HPDE6-E6E7 (cell line): ENCODE measurements at regions not wholly inside any gene's neighbourhood (a gene's known extent, or its start where the extent isn't known, plus 50 kb on each side); places are given as distances from the start of the nearest gene placed in this dataset.

Experiments
- DNase-seq: peaks from one replicate; pipeline ENCODE4 v3.0.0; 2011; ENCODE audit warnings: missing footprints; ENCODE audit errors: extremely low spot score

DNA sequence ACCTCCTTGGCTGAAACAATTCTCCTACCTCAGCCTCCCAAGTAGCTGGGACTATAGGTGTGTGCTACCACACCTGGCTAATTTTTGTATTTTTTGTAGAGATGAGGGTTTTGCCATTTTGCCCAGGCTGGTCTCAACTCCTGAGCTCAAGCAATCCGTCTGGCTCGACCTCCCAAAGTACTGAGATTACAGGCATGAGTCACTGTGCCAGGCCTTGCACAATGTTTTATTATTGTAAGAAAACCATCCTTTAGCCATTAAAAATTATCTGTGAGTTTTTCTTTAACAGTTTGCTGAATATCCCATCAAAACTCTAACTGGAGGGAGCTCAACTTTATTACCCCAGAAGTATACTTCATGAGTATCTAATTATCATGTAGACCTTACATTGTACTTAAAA lies 900.3 kb downstream of the PCDH7 start:
- DNase-seq, result no peak

DNA sequence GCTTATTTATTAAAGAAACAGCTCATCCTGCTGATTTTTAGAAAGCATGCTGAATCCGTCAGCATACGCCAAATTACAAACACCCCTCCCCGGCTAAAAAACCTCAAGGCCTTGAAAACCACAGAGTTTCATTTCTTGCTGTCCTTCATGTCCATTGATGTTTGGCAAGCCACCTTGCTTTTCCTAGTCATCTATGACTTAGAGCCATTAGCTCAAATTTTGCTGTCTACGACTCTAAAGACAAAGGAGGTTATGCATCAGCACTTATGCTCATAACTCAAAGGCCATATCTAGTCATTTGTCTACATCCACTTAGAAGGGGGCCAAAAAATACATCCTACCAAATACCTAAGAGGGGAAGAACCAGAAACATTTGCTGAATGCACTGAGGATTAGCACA lies 925.1 kb downstream of the PCDH7 start:
- no peak for DNase-seq

DNA sequence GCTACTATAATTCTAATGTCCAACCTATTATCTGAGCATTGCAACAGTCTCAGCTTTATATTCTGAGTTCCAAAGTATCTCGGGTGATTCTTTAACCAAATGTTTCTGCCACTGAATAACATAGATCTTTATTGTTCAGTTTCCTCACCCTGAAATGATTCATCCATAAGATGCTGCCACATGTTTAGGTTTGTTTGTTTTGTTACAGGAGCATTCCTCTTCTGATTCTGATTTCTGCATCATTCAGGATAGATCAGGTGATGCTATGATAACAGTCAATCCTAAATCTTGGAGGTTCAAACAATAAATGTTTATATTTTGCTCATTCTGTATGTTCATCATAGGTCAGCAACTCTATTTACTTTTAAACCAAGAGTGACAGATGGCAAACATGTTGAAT lies 927.6 kb downstream of the PCDH7 start:
- no peak for DNase-seq

DNA sequence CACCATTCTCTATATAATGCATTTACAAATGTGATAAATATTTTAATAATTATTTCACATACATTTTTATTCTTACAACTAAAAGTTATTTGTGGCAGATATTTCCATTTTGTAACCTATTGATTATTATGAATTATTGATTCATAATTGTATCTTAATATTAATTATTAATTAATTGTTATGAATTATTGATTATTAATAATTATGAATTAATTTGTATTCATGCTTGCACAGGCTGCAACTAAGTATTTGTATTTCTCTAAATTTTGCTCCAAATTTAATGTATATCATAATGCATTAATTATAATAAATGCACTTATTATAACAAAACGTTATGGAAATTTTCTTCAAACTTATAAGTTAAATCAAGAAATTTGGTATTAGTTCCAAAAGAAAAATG lies 929.7 kb downstream of the PCDH7 start:
- no peak for DNase-seq

DNA sequence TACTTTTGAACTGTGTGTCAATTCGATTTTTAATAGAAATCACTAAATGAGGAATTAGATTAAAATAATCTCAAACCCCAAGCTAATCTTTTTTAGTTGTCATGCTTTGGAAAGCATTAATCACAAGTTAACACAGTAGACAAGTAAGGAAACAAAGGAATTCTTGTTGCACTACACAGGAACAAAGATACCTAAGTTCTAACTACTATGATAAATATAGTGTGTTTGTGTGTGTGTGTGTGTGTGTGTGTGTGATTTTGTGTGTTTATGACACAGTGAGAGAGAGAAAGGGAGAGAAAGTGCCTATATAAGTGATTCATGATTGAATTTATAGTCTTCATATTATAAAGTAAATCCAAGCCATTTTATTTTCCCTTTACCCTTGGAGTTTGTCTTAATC lies 931.4 kb downstream of the PCDH7 start:
- no peak for DNase-seq

DNA sequence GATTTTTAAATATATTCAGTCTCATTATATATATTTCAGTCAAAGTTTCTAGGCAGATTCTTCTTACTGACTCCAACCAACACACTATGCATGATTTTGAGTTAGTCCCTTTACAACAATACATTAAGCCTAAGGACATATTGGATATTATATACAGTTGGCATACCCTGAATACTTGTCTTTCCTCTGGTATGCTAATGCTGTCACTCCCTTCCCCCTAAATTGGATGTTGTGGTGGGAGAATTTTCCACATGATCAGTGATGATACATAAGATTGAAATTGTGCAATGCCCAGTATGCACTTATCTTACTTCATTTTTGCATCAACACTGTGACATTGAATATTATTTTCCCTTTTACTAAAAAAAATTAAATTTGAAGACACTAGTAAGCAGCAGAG lies 935.2 kb downstream of the PCDH7 start:
- no peak for DNase-seq

DNA sequence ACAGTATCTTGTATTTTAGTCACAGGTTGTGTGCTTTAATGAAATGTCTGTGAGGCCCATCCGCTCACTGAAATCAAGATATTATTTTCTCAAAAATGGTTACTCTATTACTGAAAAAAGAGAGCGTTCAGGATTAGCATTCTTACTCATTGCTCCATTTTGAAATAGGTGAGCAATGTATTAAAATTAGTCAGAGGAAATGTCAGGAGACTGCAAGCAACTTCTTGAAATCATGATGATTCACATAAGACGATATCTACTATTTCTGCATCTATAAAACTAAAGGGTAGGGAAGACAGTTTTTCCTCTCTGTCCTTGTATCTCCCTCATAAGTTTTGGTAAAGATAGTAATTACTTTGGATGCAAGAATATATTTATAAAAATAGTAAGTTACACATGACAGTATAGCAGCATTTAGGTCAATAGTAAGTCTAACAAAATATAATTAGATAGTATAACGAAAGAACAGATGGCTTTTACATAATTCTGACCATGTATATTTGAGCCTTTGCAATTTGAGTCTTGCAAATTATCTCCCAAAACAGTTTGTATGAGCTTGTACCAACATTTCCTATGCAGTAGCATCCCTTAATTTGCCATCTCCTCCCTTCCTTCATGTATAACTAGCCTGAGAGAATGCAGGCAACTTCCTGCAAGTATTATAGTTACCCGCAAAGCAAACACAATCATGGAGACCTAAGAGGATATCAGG lies 937.8 kb downstream of the PCDH7 start:
- peak; percentile 27 for DNase-seq

DNA sequence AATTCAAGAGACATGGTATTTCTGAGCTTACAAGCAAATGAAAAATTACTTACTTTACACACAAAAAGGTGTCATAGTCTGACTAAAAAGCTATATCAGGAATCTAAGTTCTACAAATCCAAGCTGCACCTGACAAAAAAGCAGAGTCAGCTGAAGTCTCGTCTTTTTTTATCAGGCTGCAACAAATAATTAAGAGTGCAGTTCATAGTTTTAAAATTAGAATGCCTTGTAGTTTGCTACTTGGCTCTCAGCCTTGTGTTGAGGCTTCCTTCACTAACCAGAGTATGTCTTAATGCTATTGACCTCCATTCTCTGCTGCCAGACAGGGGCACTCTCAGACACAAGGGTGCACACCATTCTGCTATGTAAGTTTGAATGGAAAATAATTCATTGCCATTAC lies 940.7 kb downstream of the PCDH7 start:
- no peak for DNase-seq

DNA sequence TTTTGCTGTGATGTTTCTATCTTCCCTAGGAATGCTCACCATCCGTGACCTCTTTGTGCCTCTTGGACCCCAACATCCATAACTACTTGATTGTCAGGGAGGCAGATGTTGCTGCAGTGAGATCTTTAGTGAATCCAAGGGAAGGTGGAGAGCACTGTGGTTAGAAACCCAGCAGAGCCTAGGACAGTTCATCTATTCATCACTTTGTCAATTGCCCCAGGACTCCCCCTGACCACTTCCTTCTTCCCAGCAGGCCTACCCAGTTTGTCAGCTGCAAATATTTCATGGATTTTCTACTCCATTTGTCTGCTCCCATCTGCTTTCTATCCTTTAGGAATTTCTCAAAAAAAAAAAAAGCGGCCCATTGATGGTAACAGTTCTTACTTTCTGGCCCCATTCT lies 942.8 kb downstream of the PCDH7 start:
- no peak for DNase-seq

DNA sequence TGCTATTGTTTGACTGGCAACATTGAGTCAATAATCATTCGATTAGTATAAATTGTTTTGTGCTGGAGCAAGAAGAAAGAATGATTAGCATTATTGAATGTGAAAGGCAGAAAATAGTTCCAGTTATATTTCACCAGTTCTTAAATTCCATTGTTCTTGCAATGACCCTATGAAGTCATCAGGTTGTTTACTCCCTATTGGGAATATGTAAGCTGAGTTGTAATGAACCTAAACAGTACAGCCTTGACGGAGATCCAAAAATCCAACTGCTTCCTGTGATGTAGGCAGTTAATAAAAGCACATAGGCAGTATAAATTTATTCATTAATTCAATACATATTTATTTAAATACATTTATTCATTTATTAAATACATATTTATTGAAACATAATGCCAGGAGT lies 947.5 kb downstream of the PCDH7 start:
- DNase-seq, result no peak

DNA sequence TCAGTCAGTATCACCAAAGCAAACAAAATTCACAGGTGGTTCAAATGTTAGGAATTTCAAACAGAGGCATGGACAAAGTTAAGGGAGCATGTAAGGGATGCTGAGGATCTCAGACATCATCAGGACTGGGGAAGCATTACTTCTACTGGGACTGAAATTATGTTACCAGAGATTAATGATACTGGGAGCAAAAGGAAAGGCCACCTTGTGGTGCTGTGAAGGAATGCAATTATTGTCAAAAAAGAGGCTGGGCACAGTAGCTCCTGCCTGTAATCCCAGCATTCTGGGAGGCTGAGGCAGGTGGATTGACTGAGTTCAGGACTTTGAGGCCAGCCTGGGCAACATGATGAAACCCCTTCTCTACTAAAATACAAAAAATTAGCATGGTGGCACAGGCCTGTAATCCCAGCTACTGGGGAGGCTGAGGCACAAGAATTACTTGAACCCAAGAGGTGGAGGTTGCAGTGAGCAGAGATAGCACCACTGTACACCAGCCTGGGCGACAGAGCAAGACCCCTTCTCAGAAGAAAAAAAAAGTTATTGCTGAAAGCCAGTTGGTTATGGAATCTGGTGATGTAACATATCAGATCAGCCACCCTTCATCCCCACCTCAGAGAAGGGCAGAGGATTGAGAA lies 954.3 kb downstream of the PCDH7 start:
- peak; percentile 13 for DNase-seq

DNA sequence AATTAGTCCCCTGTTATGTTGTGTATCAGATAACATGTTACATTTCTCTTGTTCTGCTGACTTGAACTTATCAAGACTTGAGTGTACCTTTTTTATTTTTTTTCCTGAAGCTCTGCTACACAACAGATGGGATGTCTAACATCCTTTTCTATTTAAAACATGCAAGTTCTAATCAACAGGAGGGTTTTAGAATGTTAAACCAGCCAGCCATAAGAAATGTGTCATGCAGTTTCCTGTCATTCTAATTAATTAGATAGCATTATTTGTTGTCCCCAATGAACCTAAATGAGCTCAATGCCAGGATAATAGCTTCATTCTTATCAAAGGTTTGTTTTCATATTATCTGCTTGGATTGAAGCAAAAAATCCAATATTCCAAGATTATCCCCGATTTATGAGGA lies 958.2 kb downstream of the PCDH7 start:
- no peak for DNase-seq

DNA sequence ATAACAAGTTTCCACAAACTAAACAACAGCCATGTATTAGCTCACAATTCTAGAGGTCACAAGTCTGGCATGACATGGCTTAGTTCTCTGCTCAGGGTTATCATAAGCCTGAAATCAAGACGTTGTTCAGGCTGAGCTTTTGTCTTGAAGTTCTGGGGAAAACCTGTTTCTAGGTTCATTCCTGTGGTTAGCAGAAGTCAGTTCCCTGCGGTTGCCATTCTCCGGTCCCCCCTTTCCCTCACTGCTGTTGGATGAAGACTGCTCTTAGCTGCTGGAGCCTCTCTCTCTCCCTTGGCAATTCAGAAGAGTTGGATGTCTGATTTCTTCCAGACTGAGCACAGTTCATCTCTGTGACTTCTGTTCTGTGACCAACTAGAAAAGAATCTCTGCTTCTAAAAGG lies 962.6 kb downstream of the PCDH7 start:
- DNase-seq, result no peak

DNA sequence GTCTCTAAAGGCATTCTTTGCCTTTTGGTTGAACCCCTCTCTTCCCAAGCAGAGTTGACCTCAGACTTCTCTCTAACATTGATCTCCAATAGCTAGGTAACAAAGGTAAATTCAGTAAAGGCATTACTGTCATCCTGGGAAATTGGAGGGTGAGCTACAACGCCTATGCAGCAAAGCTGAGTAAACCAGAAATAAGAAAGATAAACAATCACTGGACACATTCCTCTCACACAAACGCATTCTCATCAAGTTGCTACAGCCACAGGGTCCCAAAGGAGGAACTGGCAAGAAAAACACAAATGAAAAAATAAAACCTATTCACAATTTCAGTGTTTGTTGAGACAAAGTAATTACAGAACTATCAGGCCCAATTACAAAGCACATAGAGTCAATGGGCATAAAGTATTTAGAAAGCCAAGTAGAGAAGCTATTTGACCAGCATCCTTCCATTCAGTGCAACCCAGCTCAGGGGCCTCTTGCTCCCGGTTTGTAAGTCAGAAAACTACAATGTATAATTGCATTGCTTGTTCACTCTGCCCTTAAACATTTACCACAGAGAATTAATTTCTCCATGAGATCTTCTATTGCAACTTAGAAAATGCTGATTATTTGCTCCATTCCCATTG lies 967.7 kb downstream of the PCDH7 start:
- DNase-seq, result no peak

DNA sequence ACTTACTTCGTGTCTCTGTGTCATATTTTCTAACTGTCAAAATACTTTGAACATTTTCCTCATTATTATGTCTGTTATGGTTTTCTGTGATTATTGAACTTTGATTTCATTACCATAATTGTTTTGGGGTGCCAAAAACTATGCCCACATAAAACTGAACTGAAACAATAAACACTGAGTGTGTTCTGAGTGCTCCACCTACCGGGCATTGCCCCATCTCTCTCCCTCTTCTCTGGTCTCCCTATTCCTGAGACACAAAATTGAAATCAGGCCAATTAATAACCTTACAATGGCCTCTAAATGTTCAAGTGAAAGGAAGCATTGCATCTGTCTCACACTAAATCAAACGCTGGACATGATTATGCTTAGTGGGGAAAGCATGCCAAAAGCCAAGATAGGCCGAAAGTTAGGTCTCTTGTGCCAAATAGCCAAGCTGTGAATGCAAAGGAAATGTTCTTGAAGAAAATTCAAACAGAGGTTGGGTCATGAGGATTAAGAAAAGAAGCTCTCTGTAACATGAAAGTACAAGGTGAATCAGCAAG lies 972.3 kb downstream of the PCDH7 start:
- DNase-seq, result no peak

DNA sequence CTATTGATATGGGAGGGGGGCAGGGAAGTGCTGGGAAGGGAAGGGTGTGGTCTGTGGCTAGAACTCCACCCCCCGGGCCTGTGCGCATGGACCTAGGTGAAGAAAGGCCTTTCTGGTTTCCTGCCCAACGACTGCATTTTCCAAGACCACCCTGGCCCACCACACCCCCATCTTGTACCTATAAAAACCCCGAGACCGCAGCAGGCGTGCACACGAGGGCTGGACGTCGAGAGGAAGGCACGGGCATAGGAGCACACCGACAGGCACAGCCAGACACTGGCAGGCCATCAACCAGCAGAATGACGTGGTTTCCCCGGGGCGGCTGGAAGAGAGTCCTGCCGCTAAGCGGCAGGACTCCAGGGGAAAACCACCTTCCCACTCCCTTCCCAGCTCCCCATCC lies 981.1 kb downstream of the PCDH7 start:
- no peak for DNase-seq

DNA sequence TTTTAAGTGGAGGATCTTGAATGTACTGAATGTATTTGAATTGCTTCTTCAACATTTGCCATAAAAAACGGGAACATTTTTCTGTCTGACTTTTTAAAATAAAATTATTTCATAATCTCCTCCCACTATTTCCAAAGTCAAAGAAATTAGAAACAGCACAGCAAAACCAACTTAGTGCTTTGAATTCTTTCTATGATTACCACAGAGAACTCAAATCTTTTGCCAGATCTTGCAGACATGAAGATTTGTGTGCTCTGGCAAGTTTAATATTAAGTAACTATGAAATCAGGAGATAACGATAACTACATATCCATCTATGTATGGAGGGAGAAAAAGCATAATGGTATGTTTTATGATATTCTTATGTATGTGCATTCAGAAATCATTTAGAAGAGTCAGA lies 982.2 kb downstream of the PCDH7 start:
- no peak for DNase-seq

DNA sequence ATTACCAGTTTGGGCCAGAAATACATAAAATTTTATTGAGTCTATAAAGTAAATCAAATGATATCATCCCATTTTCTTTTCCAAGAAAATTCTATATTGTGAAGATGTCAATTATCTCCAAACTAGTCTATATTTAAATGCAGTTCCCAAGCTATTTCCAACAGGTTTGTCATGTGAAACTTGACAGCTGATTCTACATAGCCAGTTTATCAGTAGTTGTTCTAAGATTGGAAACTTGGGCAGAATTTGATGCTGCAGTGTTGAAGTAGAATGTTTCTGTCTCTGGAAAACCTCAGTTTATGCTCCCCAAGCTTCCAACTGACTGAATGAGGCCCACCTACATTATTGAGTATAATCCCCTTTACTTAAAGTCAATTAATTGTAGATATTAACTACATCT lies 994.1 kb downstream of the PCDH7 start:
- no peak for DNase-seq

DNA sequence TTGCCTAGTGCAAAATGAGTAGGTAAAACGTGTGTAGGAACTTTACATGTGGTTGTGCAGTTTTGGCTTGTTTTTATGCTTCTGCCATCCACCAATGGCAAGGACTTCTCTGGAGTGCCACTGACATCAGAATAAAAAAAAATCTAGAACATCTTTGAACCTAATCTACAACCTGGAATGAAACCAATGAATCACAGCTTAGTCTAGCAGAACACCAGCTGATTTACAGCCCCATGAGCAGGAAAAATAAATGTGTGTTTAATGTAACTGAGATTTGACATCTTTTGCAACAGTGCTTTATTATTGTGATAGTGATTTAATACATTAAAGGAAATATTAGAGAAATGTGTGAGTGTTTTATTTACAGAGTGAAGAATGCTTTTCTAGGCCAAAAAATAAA lies 995.1 kb downstream of the PCDH7 start:
- no peak for DNase-seq

DNA sequence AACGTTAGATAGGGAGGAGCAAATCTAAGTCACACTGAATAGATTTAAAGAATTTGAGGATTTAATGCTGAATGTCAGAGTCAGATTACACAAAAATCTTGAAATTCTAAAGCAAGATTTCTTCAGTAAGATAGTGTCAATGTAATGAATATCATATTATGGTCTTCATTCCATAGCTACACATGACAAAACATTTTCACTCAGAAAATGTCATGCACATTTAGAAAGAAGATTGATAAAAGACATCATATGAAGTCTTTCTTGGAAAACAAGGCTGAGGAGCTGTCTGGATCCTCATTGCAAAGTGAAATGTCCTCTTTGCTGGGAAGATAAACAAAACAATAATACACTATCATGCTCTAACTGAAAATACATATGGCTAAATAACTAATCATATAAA lies 1006.9 kb downstream of the PCDH7 start:
- no peak for DNase-seq

DNA sequence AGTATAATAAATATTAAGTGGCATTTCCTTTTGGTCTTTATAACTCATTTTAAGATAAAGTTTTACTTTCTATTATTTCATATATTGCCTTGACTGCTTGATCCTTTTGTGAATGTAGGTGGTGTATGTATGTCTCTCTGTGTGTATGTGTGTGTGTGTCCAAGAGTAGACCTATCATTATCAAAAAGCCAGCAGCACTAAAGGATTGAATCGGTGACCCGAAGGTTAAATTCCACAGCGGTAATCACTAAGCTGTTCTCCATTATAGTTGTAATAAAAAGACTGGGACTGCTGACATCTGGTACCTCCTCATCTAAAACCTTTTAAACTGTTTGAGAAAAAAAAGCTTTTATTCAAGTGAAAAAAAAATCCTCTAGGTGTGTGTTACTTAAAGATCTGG lies 1014.8 kb downstream of the PCDH7 start:
- DNase-seq, result no peak

DNA sequence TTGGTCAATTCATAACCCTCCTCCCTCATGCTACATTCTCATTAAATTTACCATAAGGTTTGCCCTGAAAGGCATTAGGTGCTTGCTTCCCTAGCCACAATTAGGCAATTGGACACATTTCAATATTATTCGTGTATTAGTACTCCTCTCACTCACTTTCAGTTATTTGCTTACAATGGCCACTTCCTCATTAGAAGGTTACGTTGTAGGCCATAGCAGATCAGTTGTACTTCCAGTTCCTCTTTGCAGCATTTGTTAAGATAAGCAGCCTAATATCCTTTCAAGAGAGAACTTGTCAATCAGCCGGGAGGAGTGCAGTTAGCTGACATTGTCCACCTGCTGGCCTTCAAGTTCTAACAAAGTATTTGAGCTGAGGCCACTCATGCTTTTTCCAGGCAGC lies 1017.2 kb downstream of the PCDH7 start:
- no peak for DNase-seq

DNA sequence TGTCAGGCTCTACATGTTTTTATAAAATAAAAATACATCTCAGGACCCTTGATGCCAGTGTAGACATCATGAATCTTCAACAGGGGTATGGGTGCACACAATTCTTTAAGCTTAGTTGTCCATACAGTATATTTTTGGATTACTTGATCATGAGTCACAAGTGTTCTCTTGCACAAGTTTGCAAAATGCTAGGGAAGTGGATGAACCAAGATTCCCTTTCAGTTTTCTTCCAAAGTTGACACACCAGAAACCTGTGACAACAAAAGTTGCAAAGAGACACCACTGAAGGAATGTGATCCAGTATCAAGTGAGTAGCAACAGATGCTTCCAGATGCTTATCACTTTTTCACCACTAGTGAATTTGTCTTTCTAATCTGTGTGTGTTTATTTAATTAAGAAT lies 1021.2 kb downstream of the PCDH7 start:
- no peak for DNase-seq
